NT2/D1 (cell line): ENCODE measurements at regions not wholly inside any gene's neighbourhood (a gene's known extent, or its start where the extent isn't known, plus 50 kb on each side); places are given as distances from the start of the nearest gene placed in this dataset.

Source experiments
- SUZ12 ChIP-seq: IDR thresholded peaks from 2 replicates; pipeline ENCODE4 v1.6.1; 2011; ENCODE audit not compliant: insufficient read length, insufficient read depth; ENCODE audit errors: extremely low read depth
- YY1 ChIP-seq: IDR thresholded peaks from 2 replicates; pipeline ENCODE4 v1.6.1; 2011; ENCODE audit not compliant: insufficient read length, insufficient read depth
- ZNF274 ChIP-seq: IDR thresholded peaks from 2 replicates; pipeline ENCODE4 v1.6.1; 2011; ENCODE audit warnings: mild to moderate bottlenecking, low read depth, low read length

- no peak for TF ChIP-seq YY1
- no peak for TF ChIP-seq ZNF274
- TF ChIP-seq SUZ12, result no peak
Observed at GRCh38 chr7:125409921-125410320, 480.3 kb upstream of the POT1 start.
